ENCODE measurements at regions not wholly inside any gene's neighbourhood (a gene's known extent, or its start where the extent isn't known, plus 50 kb on each side); places are given as distances from the start of the nearest gene placed in this dataset.

DNA sequence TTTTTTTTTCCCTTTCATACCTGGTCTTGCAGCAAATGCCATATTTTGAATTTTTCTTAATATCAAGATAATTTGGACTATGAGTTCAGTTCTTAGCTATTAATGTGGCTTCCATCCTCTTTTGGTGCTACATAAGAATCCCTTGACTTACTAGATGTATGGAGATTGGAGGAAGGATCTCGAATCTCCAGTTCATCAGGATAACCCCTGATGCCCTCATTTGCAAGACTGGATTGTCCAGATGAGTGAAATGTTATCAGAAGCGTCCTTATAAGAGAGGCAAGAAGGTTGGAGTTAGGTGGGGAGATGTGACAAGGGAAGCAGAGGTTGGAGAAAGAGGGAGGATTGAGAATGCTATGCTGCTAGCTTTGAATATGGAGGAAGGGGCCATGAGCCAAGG lies 499.6 kb upstream of the SYNCRIP start:
- H3K4me1 ChIP-seq (ENCODE audit: insufficient read depth, poor library complexity, severe bottlenecking): no peaks in the 10 kb centered on the region
- no peaks in the 10 kb centered on the region for H3K9me3 ChIP-seq (ENCODE audit: severe bottlenecking)
- no peak overlapping the region for H3K4me3 ChIP-seq (ENCODE audit: severe bottlenecking)
- DNase-seq (ENCODE audit: low spot score) (no peak), ATAC-seq (ENCODE audit: low read depth) (no peak)
- TF ChIP-seq, protein P1, sequence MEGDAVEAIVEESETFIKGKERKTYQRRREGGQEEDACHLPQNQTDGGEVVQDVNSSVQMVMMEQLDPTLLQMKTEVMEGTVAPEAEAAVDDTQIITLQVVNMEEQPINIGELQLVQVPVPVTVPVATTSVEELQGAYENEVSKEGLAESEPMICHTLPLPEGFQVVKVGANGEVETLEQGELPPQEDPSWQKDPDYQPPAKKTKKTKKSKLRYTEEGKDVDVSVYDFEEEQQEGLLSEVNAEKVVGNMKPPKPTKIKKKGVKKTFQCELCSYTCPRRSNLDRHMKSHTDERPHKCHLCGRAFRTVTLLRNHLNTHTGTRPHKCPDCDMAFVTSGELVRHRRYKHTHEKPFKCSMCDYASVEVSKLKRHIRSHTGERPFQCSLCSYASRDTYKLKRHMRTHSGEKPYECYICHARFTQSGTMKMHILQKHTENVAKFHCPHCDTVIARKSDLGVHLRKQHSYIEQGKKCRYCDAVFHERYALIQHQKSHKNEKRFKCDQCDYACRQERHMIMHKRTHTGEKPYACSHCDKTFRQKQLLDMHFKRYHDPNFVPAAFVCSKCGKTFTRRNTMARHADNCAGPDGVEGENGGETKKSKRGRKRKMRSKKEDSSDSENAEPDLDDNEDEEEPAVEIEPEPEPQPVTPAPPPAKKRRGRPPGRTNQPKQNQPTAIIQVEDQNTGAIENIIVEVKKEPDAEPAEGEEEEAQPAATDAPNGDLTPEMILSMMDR (IDR thresholded peaks at IDR 0.05; ENCODE audit: poor library complexity, severe bottlenecking): no peak
- no peaks in the 10 kb centered on the region for H3K27me3 ChIP-seq (ENCODE audit: insufficient read depth, poor library complexity, severe bottlenecking)
- no peaks in the 10 kb centered on the region for H3K36me3 ChIP-seq (ENCODE audit: low read depth)
- H3K27ac ChIP-seq (ENCODE audit: poor library complexity, severe bottlenecking): no peak overlapping the region

DNA sequence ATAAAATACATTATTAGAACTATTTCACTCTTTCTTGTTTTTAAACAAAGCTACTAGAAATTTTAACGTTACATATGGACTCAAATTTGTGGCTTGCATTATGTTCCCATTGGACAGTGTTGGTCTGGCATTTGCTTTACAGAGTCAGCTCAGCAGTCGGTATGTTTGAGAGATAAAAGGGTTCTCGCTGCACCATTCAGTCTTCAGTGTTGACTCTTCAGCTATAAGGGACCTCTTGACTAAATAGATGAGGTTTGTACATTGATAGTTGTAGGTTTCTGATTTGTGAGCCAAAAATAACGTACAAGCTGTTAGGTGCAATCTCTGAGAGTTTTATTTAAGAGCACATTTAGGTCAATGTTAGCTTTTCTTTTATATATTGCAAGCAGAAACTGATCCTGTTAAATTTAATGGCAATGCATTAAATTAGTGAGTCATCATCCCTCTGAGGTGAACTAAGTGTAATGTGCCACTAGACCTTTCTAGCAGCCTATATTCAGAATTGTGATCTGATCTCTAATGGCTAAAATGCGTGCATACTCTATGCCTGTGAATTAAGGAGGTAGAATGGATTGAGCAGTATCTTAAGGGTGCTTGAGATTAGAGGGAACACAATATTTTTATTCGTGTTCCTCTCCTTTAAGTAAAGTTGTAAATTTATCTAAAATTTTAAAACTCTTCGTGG lies 485.6 kb upstream of the SYNCRIP start:
- DNase-seq (ENCODE audit: low spot score): no peak
- no peak for ATAC-seq (ENCODE audit: low read depth)
- no peak overlapping the region for H3K4me3 ChIP-seq (ENCODE audit: severe bottlenecking)

DNA sequence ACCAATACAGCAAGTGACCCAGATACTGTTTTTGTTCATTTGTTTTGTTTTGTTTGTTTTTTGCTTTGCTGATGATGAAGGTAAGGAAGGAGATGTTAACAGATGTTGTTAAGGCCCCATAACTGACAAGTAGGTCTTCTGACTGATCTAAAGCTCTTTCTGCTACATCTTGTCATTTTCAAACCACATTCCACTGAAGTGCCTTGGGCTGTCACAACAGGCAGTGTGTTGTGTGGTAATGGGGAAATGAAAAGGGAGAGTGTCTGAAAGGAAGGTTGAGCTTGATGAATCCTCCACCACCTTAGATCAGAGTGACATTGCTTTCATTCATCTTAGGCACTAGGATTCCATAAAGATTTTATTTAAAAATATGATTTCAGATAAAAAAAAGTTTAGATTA lies 479.4 kb upstream of the SYNCRIP start:
- TF ChIP-seq, protein P1 (IDR thresholded peaks at IDR 0.05; ENCODE audit: poor library complexity, severe bottlenecking): no peak
- H3K9me3 ChIP-seq (ENCODE audit: severe bottlenecking): peaks cover 2% of the 10 kb centered on the region

More for the DNA sequence above, 485.6 kb upstream of the SYNCRIP start:
- Histone ChIP-seq H3K36me3 (ENCODE audit: low read depth) (no peaks in the 10 kb centered on the region), H3K4me1 (ENCODE audit: insufficient read depth, poor library complexity, severe bottlenecking) (no peaks in the 10 kb centered on the region), H3K9me3 (ENCODE audit: severe bottlenecking) (no peaks in the 10 kb centered on the region), H3K27ac (ENCODE audit: poor library complexity, severe bottlenecking) (no peak overlapping the region), H3K27me3 (ENCODE audit: insufficient read depth, poor library complexity, severe bottlenecking) (no peaks in the 10 kb centered on the region)
- TF ChIP-seq, protein P1 (IDR thresholded peaks at IDR 0.05; ENCODE audit: poor library complexity, severe bottlenecking): no peak

DNA sequence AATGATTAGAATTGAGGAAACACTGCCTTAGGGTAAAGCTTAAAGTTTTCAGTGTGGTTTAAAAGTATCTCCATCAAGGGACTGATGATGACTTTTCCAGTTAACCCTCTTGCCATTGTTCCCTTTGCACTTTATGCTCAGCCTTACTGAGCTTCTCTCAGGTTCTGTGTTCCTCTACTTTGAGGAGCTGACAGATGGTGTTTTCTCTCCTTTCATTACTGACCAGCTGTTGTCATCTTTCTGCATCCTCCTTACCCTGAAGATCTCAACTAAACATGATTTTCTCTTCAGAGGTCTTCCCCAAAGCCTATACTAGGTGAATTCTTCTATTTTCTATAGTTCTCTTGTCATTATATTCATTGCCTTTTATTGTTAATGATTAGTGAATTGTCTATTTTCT lies 475.6 kb upstream of the SYNCRIP start:
- H3K4me3 ChIP-seq (ENCODE audit: severe bottlenecking): no peak overlapping the region
- H3K27ac ChIP-seq (ENCODE audit: poor library complexity, severe bottlenecking): no peak overlapping the region
- ATAC-seq (ENCODE audit: low read depth): no peak
- DNase-seq (ENCODE audit: low spot score): no peak
- TF ChIP-seq, protein P1 (IDR thresholded peaks at IDR 0.05; ENCODE audit: poor library complexity, severe bottlenecking): no peak
- H3K36me3 ChIP-seq (ENCODE audit: low read depth): no peaks in the 10 kb centered on the region
- peaks cover 2% of the 10 kb centered on the region for H3K9me3 ChIP-seq (ENCODE audit: severe bottlenecking)
- no peaks in the 10 kb centered on the region for H3K4me1 ChIP-seq (ENCODE audit: insufficient read depth, poor library complexity, severe bottlenecking)
- H3K27me3 ChIP-seq (ENCODE audit: insufficient read depth, poor library complexity, severe bottlenecking): no peaks in the 10 kb centered on the region

More for the DNA sequence above, 479.4 kb upstream of the SYNCRIP start:
- Histone ChIP-seq H3K36me3 (ENCODE audit: low read depth) (no peaks in the 10 kb centered on the region), H3K27ac (ENCODE audit: poor library complexity, severe bottlenecking) (no peak overlapping the region), H3K4me1 (ENCODE audit: insufficient read depth, poor library complexity, severe bottlenecking) (no peaks in the 10 kb centered on the region), H3K27me3 (ENCODE audit: insufficient read depth, poor library complexity, severe bottlenecking) (no peaks in the 10 kb centered on the region), H3K4me3 (ENCODE audit: severe bottlenecking) (no peak overlapping the region)
- ATAC-seq (ENCODE audit: low read depth): no peak
- no peak for DNase-seq (ENCODE audit: low spot score)

DNA sequence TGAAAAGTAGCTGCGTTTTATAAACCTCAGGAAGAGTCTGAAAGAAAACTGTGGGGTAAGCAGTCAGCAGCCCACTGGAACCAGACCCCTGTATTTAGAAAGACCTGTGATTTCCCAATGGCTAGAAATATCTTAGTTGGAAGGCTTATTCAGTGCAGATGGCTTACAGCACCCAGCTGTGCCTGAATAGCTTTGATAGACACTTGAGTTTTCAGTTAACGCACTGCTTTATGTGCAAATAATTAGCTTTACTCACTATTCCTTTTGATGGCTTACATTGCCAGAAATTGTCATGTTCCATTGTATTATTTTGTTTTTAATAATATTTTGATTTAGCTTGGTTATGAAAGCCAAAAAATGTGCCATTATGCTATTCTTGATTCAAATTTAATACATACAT lies 465.3 kb upstream of the SYNCRIP start:
- no peaks in the 10 kb centered on the region for H3K36me3 ChIP-seq (ENCODE audit: low read depth)
- no peaks in the 10 kb centered on the region for H3K27me3 ChIP-seq (ENCODE audit: insufficient read depth, poor library complexity, severe bottlenecking)
- TF ChIP-seq, protein P1 (IDR thresholded peaks at IDR 0.05; ENCODE audit: poor library complexity, severe bottlenecking): no peak
- H3K4me1 ChIP-seq (ENCODE audit: insufficient read depth, poor library complexity, severe bottlenecking): no peaks in the 10 kb centered on the region
- ATAC-seq (ENCODE audit: low read depth) (no peak), DNase-seq (ENCODE audit: low spot score) (no peak)
- H3K27ac ChIP-seq (ENCODE audit: poor library complexity, severe bottlenecking): no peak overlapping the region
- no peaks in the 10 kb centered on the region for H3K9me3 ChIP-seq (ENCODE audit: severe bottlenecking)
- no peak overlapping the region for H3K4me3 ChIP-seq (ENCODE audit: severe bottlenecking)

All from RWPE2 (cell line).